Right lobe of liver (tissue), 4 donors: ENCODE measurements at regions not wholly inside any gene's neighbourhood (a gene's known extent, or its start where the extent isn't known, plus 50 kb on each side); places are given as distances from the start of the nearest gene placed in this dataset.

Experiments used
- POLR2A ChIP-seq: fragments of 450-650 bp; IDR thresholded peaks from one replicate; pipeline ENCODE4 v1.6.1; 2017; ENCODE audit warnings: antibody characterized with exemption, mild to moderate bottlenecking
- TF ChIP-seq, protein P1 (sequence below), 4 donors: fragments of 200-600 bp in 3 of 4; fragments of 450-650 bp in 1 of 4; IDR thresholded peaks; one replicate each; pipeline versions ENCODE4 v1.5.1 to v1.8.0; 2016 to 2022; ENCODE audit warnings: antibody characterized with exemption in 4 of 4, mild to moderate bottlenecking in 2 of 4
- donor health status: DM: no; HTN: no; CAD: no.
- donor health status: DM: no; HTN: no; CAD: no.
- donor health status: DM: no; HTN: yes; CAD: no.

DNA sequence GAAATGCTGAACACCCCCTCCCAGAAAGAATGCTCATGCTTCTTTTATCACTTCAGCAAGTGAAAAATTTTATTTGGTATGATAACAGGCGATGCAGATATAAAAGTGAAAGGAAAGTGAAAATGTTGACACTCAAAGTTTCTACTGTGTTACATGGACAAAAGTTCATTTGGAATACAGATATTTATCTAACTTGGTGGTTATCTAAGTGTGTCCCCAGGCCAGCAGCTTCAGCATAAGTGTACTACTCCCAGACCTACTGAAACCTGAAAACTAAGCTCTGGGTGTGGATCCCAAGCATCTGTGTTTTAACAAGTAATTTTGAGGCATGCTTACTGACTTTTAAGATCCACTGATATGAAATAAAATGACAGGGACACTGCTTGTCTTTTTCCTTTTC, 157.1 kb upstream of the BCHE start:
- TF ChIP-seq, protein P1, sequence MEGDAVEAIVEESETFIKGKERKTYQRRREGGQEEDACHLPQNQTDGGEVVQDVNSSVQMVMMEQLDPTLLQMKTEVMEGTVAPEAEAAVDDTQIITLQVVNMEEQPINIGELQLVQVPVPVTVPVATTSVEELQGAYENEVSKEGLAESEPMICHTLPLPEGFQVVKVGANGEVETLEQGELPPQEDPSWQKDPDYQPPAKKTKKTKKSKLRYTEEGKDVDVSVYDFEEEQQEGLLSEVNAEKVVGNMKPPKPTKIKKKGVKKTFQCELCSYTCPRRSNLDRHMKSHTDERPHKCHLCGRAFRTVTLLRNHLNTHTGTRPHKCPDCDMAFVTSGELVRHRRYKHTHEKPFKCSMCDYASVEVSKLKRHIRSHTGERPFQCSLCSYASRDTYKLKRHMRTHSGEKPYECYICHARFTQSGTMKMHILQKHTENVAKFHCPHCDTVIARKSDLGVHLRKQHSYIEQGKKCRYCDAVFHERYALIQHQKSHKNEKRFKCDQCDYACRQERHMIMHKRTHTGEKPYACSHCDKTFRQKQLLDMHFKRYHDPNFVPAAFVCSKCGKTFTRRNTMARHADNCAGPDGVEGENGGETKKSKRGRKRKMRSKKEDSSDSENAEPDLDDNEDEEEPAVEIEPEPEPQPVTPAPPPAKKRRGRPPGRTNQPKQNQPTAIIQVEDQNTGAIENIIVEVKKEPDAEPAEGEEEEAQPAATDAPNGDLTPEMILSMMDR (IDR thresholded peaks at IDR 0.05): no peak
- no peak for TF ChIP-seq POLR2A
